ENCODE measurements at regions not wholly inside any gene's neighbourhood (a gene's known extent, or its start where the extent isn't known, plus 50 kb on each side); places are given as distances from the start of the nearest gene placed in this dataset.
A peak's percentile ranks its signal among the peaks of the same experiment; 100 is the strongest.
"Not testable (repeated sequence)": the region's sequence is repeated elsewhere in the genome, so short reads cannot be mapped to it uniquely, and the experiment has no call there.

DNA sequence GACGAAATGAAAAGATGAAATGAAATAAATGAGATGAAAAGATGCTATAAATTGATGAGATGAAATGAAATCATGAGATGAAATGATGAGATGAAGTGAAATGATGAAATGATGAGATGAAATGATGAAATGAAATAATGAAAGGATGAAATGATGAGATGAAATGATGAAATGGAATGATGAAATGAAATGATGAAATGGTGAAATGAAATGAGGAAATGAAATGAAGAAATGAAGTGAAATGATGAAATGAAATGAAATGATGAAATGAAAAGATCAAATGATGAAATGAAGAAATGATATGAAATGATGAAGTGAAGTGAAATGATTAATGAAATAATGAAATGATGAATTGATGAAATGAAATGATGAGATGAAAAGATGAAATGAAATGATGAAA lies 138.5 kb upstream of the ERV3-1 start:
- not testable (repeated sequence) for DNase-seq

DNA sequence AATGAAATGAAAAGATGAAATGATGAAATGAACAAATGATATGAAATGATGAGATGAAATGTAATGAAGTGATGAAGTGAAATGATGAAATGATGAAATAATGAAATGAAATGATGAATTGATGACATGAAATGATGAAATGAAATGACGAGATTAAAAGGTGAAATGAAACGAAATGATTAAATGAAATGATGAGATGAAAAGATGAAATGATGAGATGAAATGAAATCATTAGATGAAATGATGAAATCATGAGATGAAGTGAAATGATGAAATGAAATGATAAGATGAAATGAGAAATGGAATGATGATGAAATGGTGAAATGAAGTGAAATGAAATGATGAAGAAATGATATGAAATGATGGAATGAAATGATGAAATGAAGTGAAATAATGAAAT lies 138.1 kb upstream of the ERV3-1 start:
- not testable (repeated sequence) for DNase-seq

DNA sequence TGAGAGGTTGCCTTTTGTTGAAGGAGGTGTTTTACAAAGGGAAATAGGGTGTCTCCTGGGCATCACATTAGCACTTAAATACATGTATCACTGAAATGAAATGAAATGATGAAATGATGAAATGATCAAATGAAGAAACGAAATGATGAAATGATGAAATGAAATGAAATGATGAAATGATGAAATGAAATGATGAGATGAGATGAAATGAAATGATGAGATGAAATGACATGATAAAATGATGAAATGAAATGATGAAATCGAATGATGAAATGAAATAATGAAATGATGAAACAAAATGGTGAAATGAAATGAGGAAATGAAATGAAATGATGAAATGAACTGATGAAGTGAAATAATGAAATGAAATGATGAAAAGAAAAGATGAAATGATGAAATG lies 137.6 kb upstream of the ERV3-1 start:
- DNase-seq, result not testable (repeated sequence)

DNA sequence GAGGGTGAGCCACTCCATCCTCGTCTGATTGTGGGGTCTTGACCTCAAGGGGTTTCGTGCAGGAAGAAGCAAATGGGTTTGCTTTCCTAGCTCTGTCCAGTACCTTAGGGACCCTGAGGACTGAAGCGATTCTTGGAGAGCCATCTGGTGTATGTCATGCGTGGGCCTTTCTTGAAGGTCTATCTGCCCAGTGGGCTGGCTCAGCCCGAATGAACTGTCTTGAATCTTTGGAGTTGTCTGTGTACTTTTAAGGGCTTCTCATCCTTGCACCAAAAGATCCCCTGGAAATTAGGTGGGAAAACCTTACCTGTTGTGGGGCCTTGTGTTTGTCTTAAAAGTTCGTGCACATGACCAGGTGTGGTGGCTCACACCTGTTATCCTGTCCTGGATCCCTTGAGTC lies 135.4 kb upstream of the ERV3-1 start:
- DNase-seq, result not testable (repeated sequence)

DNA sequence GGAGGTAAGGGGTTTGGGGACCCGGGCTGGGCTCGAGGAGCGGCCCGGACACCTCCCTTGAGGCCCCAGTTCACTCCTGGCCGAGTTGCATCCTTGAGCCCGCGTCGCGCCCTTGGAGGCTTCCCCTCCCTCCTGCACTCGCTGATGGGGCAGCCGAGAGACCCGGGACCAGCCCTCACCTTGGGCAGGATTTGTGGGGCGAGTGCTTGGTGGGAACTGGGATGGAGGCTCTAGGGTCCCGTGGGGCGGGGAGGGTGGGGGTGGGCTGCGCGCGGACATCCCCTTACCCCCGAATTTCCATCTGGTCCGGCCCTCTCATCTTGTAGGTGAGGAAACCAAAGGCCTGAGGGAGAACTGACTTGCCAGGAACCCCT lies 134.9 kb upstream of the ERV3-1 start:
- not testable (repeated sequence) for DNase-seq

DNA sequence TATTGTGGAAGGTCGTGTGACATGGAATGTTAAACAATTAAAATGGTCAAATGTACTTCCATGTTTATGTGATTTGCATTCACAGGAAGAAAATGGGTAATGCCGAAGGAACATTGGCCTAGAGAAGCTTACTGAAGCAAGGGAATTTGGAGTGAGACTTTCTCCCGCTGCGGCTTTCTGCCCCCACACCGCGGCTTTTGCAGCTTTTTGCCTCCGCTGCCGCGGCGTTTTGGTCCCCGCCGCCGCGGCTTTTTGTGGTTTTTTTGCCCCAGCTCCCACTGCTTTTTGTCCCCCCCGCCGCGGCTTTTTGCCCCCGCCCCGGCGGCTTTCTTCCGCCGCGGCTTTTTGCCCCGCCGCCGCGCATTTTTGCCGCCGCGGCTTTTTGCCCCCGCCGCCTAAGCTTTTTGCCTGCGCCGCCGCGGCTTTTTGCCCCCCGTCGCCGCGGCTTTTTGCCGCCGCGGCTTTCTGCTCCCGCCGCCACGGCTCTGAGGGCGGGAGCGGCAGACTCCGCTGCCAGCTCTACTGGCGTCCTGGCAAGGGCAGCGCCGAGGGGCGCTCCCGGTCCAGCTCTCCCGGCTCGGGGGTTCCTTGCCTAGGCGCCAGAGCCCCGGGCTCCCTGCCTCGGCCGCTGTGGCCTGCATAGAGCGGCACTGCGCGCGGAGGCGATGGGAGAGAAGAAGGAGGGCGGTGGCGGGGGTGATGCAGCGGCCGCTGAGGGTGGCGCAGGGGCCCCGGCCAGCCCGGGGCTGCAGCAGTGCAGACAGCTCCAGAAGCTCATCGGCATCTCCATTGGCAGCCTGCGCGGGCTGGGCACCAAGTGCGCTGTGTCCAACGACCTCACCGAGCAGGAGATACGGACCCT lies 134.3 kb upstream of the ERV3-1 start:
- DNase-seq, result not testable (repeated sequence)

DNA sequence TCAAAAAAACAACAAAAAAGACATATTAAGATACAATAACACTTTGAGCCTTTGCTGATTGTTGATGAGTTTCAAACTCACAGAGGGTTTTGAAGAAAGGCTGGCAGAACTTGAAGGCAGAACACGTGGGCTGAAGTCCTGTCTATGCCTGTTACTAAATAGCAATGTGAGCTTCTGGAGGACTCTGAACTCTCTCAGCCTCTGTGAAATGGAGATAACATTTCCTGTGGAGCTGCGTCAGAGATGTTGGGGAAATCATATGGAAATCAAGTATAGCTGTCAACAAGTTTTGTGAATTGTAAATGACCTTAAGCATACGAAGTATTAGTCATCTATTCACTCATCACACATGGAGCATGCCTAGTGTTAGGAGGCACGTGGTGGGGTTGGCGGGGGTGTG lies 130.4 kb upstream of the ERV3-1 start:
- not testable (repeated sequence) for DNase-seq

DNA sequence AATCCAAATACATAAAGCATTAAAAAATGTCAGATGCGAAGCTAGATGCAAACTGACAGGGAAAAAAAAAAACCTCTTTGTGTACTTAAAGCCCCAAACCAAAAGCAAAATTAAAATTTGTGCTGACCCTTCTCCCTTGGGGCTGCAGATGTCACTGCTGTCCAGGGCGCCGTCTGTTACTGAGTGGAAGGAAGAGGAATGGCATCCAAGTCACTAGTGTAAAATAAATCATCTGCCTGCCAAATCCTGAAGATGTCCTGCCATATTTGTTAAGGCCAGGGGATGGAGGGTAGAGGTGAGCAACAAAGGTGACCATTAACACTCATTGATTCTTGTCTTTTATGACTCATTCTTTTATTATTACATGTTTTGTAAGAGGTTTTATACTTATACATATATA lies 126.6 kb upstream of the ERV3-1 start:
- DNase-seq, result not testable (repeated sequence)

DNA sequence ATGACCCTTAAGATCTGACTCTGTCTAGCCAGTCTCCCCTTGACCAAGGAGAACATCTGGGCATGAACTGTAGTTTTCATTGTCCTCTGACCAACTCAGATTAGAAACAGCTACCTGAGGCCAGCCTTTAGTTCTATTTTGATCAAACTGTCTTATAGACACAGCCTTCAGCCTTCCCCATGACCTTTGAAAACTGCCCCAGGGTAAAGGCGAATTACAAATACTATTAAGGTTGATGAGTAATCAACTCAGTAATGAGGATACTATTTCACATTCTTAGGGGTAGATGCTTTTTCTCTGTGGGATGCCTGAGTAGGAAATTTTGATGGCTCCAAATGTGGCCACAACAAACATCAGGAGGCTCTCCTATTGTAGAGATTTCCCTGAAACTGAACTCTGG lies 125.8 kb upstream of the ERV3-1 start:
- DNase-seq, result not testable (repeated sequence)

DNA sequence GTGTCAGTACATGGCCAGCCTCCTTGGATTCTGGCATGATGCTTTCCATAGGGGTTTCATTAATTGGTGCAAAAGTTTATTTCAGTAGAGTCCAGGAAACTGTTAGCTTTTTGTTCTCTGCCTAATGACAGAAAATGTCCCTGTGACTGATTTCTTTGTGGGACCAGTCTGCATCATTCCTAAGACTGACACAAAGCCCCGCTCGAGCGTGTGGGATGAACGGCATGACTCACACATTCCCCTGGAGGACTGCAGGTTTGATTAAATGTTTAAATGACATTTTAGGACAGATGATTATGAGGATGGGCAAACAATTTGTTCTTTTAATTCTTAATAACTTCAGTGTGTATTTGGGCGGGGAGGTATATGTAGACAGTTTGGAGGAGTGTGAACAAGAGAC lies 120.9 kb upstream of the ERV3-1 start:
- not testable (repeated sequence) for DNase-seq

DNA sequence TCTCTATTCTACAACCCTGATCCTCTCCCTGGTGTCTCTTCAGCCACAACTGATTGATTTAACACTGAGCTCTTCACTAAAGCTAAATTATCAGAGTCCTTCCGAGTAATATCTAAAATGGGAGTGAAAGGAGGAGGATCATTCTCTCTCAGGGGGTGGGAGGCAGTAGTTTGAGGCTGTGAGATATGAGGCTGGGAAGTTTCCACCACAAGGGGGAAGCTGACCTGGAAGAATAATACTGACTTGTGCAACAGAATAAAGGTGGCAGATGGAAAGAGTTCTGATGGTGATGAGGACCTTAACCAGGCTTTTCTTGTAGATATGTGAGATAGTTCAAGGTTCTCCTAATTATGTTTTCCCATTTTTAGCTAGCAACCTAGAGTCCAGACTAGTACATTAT lies 118.1 kb upstream of the ERV3-1 start:
- DNase-seq, result not testable (repeated sequence)

DNA sequence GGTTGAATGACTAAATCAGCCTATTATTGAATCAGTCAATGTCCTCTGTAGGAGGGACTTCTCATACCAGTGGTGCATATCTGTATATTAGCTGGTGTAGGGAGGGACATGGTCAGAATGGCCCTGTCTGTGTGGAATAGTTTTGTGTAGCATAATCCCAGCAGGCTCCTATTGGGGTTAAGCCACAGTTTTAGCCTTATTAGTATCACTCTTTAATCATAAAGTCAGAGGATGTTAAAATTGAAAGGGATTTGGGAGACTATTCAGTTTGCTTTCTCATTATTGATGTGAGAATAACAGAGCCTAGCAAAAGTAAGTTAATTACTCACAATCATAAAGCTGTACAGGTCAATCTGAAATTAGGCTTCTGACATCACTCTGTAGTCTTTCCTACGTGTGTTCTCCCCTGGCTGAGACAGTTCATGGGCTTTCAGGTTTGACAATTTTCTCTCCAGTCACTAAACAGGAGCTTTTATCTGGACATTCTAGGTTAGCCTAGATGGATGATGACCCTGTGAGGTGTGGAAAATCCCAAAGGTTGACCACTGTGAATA lies 99.2 kb upstream of the ERV3-1 start:
- not testable (repeated sequence) for DNase-seq

DNA sequence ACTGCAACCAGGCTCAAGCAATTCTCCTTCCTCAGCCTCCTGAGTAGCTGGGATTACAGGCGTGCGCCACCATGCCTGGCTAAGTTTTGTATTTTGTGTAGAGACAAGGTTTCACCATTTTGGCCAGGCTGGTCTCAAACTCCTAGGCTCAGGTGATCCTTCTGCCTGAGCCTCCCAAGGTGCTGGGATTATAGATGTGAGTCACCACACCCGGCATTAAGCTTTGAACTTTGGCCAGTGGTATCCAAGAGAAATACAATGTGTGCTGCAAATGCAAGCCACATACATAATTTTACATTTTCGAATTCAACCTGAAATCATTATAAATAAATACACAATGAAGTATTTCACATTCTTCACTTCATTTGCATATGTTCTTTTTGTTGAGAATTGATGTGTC lies 94.0 kb upstream of the ERV3-1 start:
- not testable (repeated sequence) for DNase-seq

DNA sequence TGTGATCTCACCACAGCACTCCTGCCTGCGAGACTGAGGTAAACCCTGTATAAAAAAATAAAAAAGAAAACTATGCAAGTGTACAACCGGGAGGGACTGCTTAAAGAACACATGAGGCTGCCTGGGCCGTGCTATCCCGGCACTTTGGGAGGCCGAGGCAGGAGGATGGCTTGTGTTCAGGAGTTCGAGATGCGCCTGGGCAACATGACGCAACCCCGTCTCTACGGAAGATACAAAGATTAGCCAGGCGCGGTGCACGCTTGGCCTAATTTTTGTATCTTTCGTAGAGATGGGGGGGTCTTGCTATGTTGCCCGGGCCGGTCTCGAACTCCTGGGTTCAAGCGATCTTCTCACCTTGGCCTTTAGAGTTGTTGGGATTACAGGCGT lies 75.2 kb upstream of the ERV3-1 start:
- not testable (repeated sequence) for DNase-seq

DNA sequence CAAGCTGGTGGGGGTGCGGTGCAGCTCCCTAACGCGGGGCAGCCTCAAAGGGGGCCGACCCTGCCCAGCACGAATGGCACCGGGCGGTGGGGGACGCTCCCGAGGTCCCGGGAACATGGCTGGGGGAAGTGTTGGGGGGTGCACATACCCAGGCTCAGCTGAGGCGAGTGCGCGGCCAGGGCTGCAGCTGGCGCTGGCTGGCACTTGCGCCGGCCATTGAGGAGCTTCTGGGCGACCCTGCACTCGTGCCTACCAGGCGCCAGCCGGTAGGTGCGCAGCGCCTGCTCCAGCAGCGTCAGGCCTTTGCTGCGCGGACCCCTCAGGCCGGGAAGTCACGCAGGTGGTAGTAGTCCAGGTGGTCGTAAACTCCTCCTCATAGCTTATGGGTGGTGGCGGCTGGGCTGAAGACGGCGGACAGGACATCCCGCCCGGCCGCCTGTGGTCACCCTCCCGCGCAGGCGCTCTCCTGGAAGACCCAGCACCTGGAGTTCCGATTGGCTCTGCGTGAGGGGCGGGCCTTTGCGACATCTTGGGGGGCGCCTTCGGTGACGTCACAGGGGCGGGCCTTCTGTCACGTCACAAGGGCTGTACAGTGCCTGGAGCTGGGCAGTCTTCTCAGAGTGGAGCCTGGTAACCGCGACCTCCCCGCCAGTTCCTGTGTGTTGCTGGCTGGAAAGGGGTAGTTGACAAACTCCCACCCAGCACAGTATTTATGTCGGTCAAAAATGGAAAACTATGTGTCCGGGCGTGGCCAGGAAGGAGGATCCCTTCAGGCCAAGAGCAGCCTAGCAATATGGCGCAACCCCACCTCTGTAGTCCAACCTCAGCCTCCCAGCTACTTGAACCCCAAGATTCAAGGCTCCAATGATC lies 74.5 kb upstream of the ERV3-1 start:
- peak; percentile 72 for DNase-seq

DNA sequence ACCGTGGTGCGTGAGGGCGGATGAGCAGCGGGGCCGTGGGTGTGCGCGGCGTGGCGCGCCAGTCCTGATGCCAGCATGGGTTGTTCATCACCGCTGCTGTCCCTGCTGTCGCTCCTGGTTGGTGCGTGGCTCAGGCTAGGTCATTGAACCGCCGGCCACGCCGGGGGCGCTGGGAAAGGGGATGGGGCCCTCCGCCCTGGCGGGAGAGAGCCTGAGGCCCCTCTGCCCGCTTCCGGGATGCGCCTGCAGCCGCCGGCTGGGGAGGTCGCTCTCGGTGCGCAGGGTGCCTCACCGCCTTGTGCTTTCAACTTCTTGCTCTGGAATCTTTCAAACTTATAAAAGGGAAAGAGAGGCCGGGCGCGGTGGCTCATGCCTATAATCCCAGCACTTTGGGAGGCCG lies 68.5 kb upstream of the ERV3-1 start:
- not testable (repeated sequence) for DNase-seq

DNA sequence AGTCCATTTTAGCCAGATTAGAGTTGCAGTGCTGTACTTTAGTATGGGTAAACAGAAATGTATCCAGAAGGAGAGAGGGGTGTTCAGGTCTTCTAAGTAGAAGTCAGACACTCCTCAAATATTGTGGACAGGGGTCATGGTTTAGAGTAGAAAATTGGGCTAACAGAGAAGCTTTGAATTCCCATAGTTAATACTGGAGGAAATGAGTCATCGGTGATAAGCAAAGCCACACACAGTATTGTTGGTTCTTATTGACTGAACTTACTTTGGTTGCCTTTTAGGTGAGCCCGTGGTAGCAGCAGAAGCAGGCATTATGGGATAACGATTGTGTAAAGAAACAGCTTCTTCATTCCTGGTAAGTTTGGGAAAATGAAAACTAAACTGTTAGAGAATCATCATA lies 66.7 kb upstream of the ERV3-1 start:
- not testable (repeated sequence) for DNase-seq

DNA sequence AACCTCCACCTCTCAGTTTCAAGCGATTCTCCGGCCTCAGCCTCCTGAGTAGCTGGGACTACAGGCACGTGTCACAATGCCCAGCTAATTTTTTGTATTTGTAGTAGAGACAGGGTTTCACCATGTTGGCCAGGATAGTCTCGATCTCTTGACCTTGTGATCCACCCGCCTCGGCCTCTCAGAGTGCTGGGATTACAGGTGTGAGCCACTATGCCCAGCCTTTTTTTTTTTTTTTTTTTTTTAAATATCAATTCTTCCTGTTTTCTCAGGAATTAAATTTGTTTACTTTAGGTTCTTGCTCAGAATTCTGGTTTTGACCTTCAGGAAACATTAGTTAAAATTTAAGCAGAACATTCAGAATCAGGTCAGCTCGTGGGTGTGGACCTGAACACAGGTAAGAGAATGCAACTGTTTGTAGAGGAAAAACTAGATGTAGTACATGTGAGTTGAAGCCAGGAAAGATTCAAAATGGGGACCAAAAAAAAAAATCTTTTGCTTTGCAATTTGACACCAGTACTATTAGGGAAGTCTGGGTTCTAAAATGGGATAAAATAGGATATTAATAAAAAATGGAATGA lies 65.5 kb upstream of the ERV3-1 start:
- DNase-seq, result not testable (repeated sequence)

DNA sequence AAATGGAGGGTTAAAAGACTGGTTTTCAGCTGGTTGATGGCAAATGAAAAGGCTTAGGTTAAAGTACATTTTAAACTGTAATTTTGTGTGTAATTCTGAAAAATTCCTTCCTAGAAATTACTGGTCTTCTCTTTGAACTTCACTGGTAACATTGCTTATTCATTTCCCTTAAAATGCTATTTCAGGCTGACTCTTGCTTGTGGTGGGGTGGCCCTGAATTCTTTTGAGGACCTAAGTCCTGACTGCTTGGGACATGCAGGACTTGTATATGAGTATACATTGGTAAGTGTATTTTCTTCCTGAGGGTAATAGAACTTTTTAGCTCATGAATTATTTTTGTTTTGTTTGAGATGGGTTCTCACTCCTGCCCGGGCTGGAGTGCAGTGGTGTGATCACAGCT lies 63.0 kb upstream of the ERV3-1 start:
- not testable (repeated sequence) for DNase-seq

DNA sequence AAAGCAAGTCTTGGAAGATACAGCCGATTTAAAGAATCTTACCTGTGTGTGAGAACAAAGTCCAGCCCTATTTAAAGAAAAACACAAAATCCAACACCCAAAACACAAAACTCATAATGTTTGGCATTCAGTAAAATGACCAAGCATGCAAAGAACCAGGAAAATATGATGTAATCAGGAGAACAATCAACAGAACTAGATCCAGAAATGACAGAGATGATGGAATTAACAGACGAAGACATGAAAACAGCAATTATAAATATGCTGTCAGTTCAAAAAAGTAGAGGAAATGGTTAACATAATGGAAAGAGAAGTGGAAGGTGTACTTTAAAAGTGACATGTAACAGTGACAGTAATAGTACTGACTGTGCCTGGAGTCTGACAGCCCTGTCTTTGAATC lies 56.1 kb upstream of the ERV3-1 start:
- DNase-seq, result not testable (repeated sequence)

DNA sequence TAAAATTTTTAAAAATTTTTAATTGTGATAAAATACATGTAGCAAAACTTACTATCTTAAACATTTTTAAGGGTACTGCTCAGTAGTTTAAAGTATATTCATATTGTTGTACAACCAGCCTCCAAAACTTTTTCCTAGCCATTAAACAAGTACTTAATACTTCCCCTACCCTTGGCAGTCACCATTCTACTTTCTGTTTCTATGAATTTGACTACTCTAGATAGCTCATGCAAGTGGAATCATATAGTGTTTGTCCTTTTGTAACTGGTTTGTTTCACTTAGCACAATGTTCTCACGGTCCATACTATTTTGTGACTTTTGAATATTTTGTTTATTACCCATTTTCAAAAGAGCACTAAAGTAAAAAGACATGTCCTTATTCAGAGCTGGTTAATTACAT lies 52.8 kb upstream of the ERV3-1 start:
- not testable (repeated sequence) for DNase-seq

Measured in NCI-H1694 treated with DMSO at 0.1 percent for 48 hours (cell line).